GM23338 (cell line): ENCODE measurements at regions not wholly inside any gene's neighbourhood (a gene's known extent, or its start where the extent isn't known, plus 50 kb on each side); places are given as distances from the start of the nearest gene placed in this dataset.

ENCODE experiments used
- ATAC-seq: fragments of 200-7000 bp; cut with Tn5 transposase; 3 replicates; pipeline ENCODE4 v1.9.1; 2020
- DNase-seq: peaks from one replicate; pipeline ENCODE4 v3.0.0-alpha.2; 2015; ENCODE audit warnings: low spot score
- H2AFZ ChIP-seq: fragments of 200-600 bp; sonication (generic); 2 replicates; pipeline ENCODE4 v1.8.0; 2016; ENCODE audit warnings: antibody characterized with exemption, mild to moderate bottlenecking, moderate library complexity
- H3F3A ChIP-seq: fragments of 200-600 bp; sonication (generic); replicated peaks from 2 replicates; pipeline ENCODE4 v1.8.0; 2017; ENCODE audit warnings: antibody characterized with exemption, mixed run types, low read depth
- H3K27ac ChIP-seq: fragments of 200-600 bp; sonication (generic); 2 replicates; pipeline ENCODE4 v1.6.1; 2016; ENCODE audit warnings: low read depth
- H3K27me3 ChIP-seq: fragments of 200-600 bp; sonication (generic); 2 replicates; pipeline ENCODE4 v1.8.0; 2016; ENCODE audit warnings: mild to moderate bottlenecking, mixed run types, moderate library complexity; ENCODE audit not compliant: insufficient read depth
- H3K36me3 ChIP-seq: fragments of 200-600 bp; sonication (generic); 2 replicates; pipeline ENCODE4 v1.8.0; 2016; ENCODE audit warnings: mild to moderate bottlenecking; ENCODE audit not compliant: insufficient read depth
- H3K4me1 ChIP-seq: fragments of 200-600 bp; sonication (generic); 2 replicates; pipeline ENCODE4 v1.8.0; 2016; ENCODE audit warnings: mild to moderate bottlenecking, moderate library complexity; ENCODE audit not compliant: insufficient read depth
- H3K4me2 ChIP-seq: fragments of 200-600 bp; sonication (generic); 2 replicates; pipeline ENCODE4 v1.7.1; 2017; ENCODE audit warnings: mixed run types
- H3K4me3 ChIP-seq: fragments of 200-600 bp; sonication (generic); 2 replicates; pipeline ENCODE4 v1.6.1; 2016; ENCODE audit warnings: mixed run types
- H3K79me2 ChIP-seq: fragments of 200-600 bp; sonication (generic); replicated peaks from 2 replicates; pipeline ENCODE4 v1.8.0; 2017; ENCODE audit warnings: mild to moderate bottlenecking; ENCODE audit not compliant: insufficient read depth
- H3K9me2 ChIP-seq: fragments of 200-600 bp; sonication (generic); 2 replicates; pipeline ENCODE4 v1.8.0; 2017; ENCODE audit not compliant: insufficient read depth
- H4K20me1 ChIP-seq: fragments of 200-600 bp; sonication (generic); replicated peaks from 2 replicates; pipeline ENCODE4 v1.8.0; 2017; ENCODE audit warnings: mild to moderate bottlenecking; ENCODE audit not compliant: insufficient read depth
- H3K27ac Mint-ChIP-seq: 2 replicates; pipeline ENCODE4 v1.8.0; 2020; ENCODE audit warnings: inconsistent platforms, mild to moderate bottlenecking, moderate library complexity, mixed read lengths
- H3K27me3 Mint-ChIP-seq: 3 replicates; pipeline ENCODE4 v1.8.0; 2022; ENCODE audit warnings: low read depth, mild to moderate bottlenecking, moderate library complexity, mixed read lengths, inconsistent platforms; ENCODE audit not compliant: insufficient read depth, poor library complexity
- H3K36me3 Mint-ChIP-seq: 3 replicates; pipeline ENCODE4 v1.8.0; 2021; ENCODE audit warnings: low read depth, mild to moderate bottlenecking, inconsistent platforms, moderate library complexity, mixed read lengths
- H3K4me1 Mint-ChIP-seq: 3 replicates; pipeline ENCODE4 v1.8.0; 2020; ENCODE audit warnings: mild to moderate bottlenecking, inconsistent platforms, mixed read lengths
- H3K4me3 Mint-ChIP-seq: 3 replicates; pipeline ENCODE4 v1.8.0; 2021; ENCODE audit warnings: moderate library complexity, mild to moderate bottlenecking, inconsistent platforms, mixed read lengths
- H3K9me3 Mint-ChIP-seq: 3 replicates; pipeline ENCODE4 v1.8.0; 2020; ENCODE audit warnings: moderate library complexity, mild to moderate bottlenecking, inconsistent platforms, mixed read lengths
- CREB1 ChIP-seq: fragments of 250-450 bp; sonication (Bioruptor Pico); IDR thresholded peaks from 2 replicates; pipeline ENCODE4 v1.5.0; 2020; ENCODE audit warnings: low read depth, mild to moderate bottlenecking, moderate library complexity
- CTCF ChIP-seq, 2 experiments: fragments of 200-600 bp in 1 of 2; sonication (generic) in 1 of 2; conservative IDR thresholded peaks; 2 replicates each; pipeline versions ENCODE4 v1.5.1 to v1.6.1; 2016 to 2017; ENCODE audit warnings: antibody characterized with exemption in 2 of 2, low read depth in 2 of 2, mild to moderate bottlenecking in 2 of 2, moderate library complexity in 1 of 2
- ETS1 ChIP-seq: IDR thresholded peaks from 2 replicates; pipeline ENCODE4 v1.6.1; 2016; ENCODE audit warnings: antibody characterized with exemption
- EZH2 ChIP-seq: fragments of 200-600 bp; sonication (generic); IDR thresholded peaks from one replicate; pipeline ENCODE4 v1.8.0; 2017; ENCODE audit warnings: antibody characterized with exemption, mild to moderate bottlenecking, low read depth; ENCODE audit not compliant: unreplicated experiment
- EZH2phosphoT487 ChIP-seq: fragments of 200-600 bp; sonication (generic); IDR thresholded peaks from one replicate; pipeline ENCODE4 v1.8.1; 2018; ENCODE audit warnings: antibody characterized with exemption; ENCODE audit not compliant: unreplicated experiment
- JUNB ChIP-seq: IDR thresholded peaks from one replicate; pipeline ENCODE4 v1.6.1; 2016; ENCODE audit warnings: antibody characterized with exemption; ENCODE audit not compliant: unreplicated experiment
- NANOG ChIP-seq: IDR thresholded peaks from 2 replicates; pipeline ENCODE4 v1.6.1; 2016; ENCODE audit warnings: antibody characterized with exemption, borderline replicate concordance
- POLR2AphosphoS5 ChIP-seq: IDR thresholded peaks from 2 replicates; pipeline ENCODE4 v1.6.1; 2016; ENCODE audit warnings: antibody characterized with exemption, low read depth
- REST ChIP-seq: IDR thresholded peaks from one replicate; pipeline ENCODE4 v1.6.1; 2018; ENCODE audit warnings: antibody characterized with exemption; ENCODE audit not compliant: unreplicated experiment
- STAT1 ChIP-seq: IDR thresholded peaks from one replicate; pipeline ENCODE4 v1.6.1; 2016; ENCODE audit warnings: antibody characterized with exemption; ENCODE audit not compliant: unreplicated experiment
- ZNF114 ChIP-seq: fragments of 250-450 bp; sonication (Bioruptor Pico); IDR thresholded peaks from 2 replicates; pipeline ENCODE4 v1.5.0; 2020; ENCODE audit warnings: mild to moderate bottlenecking, moderate library complexity
- ZNF331 ChIP-seq: fragments of 250-450 bp; sonication (Bioruptor Pico); IDR thresholded peaks from 2 replicates; pipeline ENCODE4 v1.5.0; 2020; ENCODE audit warnings: low read depth, mild to moderate bottlenecking, moderate library complexity
- ZNF462 ChIP-seq: fragments of 250-450 bp; sonication (Bioruptor Pico); IDR thresholded peaks from 2 replicates; pipeline ENCODE4 v1.5.0; 2020; ENCODE audit warnings: mild to moderate bottlenecking, moderate library complexity

DNA sequence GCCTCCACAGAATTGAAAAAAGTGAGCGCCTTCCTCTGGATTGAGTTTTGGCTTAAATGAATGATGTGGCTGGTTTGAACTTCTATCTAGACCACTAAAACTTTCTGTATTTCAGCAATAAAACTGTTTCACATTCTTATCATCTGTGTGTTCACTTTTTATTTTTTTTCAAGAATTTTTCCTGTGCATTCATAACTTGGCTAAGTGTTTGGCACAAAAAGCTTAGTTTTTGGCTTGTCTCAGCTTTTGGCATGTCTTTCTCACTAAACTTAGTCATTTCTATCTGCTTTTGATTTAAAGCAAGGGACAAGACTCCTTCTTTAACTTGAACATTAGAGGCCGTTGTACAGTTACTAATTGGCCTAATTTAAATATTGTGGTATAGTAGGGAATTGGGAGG, 1015.1 kb downstream of the EPHA7 start:
- H3K4me2 ChIP-seq = no peak overlapping the region
- Mint-ChIP-seq H3K9me3 (0 out of 3 replicates have a peak, but pooled peaks cover 3% of the 10 kb centered on the region), H3K27me3 (no peaks in the 10 kb centered on the region), H3K4me3 (no peak overlapping the region), H3K36me3 (no peaks in the 10 kb centered on the region), H3K27ac (no peak overlapping the region), H3K4me1 (no peaks in the 10 kb centered on the region)
- no peaks in the 10 kb centered on the region for H3F3A ChIP-seq
- H3K4me3 ChIP-seq = no peak overlapping the region
- no peaks in the 10 kb centered on the region for H3K27me3 ChIP-seq
- no peaks in the 10 kb centered on the region for H3K79me2 ChIP-seq
- no peak for DNase-seq
- no peak for ATAC-seq
- H3K4me1 ChIP-seq = no peaks in the 10 kb centered on the region
- no peaks in the 10 kb centered on the region for H3K36me3 ChIP-seq
- no peak overlapping the region for H2AFZ ChIP-seq
- no peaks in the 10 kb centered on the region for H4K20me1 ChIP-seq
- H3K27ac ChIP-seq = no peak overlapping the region
- H3K9me2 ChIP-seq = no peaks in the 10 kb centered on the region; the same call in 1 of the 2 replicates
- TF ChIP-seq NANOG (no peak), EZH2 (no peak), ZNF462 (CRISPR knock-in tag) (no peak), POLR2AphosphoS5 (no peak), STAT1 (no peak), ZNF114 (CRISPR knock-in tag) (no peak), ETS1 (no peak), EZH2phosphoT487 (no peak), ZNF331 (CRISPR knock-in tag) (no peak), CREB1 (no peak), JUNB (no peak), REST (no peak), CTCF (conservative IDR thresholded peaks at IDR 0.05; ENCODE audit: low read depth in 2 of 2) (no peak)
